Dedifferentiated amniotic fluid mesenchymal stem cell (primary cell): ENCODE measurements at regions not wholly inside any gene's neighbourhood (a gene's known extent, or its start where the extent isn't known, plus 50 kb on each side); places are given as distances from the start of the nearest gene placed in this dataset.
A peak's percentile ranks its signal among the peaks of the same experiment; 100 is the strongest.
"Not testable (repeated sequence)": the region's sequence is repeated elsewhere in the genome, so short reads cannot be mapped to it uniquely, and the experiment has no call there.

ENCODE experiments used
- DNase-seq: peaks from one replicate; pipeline ENCODE4 v3.0.0-alpha.2; 2016; ENCODE audit errors: extremely low spot score

DNA sequence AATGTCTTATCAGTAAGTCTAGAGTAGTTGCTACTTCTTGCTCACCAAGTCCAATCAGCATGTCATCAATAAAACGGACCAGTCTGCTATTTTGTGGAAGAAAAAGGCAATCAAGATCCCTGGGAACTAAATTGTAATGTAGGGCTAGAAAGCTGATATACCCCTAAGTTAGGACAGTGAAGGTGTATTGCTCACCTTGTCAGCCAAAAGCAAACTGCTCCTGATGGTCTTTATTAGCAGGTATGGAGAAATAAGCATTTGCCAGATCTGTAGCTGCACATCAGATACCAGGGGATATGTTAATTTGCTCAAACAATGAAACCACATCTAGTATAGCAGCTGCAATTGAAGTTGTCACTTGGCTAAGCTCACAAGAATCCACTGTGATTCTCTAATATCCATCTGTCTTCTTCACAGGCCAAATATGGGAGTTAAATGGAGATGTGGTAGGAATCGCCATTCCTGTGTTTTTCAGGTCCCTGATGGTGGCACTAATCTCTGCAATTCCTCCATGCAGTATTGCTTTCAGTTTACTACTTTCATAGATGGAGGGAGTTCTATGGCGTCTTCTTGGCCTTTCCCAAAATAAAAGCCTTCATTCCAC lies 75.0 kb downstream of the TMEM237 start:
- DNase-seq, result no peak

DNA sequence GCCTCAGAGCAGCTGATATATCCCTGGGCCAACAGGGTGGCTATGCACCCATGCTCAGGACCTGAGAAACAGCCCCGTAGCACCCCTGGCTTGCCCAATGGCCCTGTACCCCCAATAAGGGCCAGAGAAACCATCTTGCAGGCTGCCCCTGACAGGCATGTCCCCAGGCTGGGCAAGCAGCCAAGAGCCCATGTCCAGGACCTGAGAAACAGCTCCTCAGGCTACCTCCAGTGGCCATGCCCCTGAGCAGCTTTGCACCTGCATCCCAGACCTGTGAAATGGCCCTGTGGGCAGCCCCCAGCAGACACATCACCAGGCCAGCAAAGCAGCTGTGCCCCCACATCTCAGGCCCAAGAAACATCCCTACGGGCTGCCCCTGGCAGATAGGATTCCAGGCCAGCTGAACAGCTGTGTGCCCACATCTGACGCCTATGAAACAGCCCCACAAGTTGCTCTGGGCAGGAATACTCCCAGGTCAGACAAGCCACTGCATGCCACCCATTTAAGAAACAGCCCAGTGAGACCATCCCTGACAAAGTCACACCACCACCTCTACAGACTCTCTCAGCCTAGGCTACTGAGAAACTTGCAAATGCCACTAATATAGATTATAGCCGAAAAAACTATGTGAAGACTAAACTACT lies 84.1 kb downstream of the TMEM237 start:
- no peak for DNase-seq

DNA sequence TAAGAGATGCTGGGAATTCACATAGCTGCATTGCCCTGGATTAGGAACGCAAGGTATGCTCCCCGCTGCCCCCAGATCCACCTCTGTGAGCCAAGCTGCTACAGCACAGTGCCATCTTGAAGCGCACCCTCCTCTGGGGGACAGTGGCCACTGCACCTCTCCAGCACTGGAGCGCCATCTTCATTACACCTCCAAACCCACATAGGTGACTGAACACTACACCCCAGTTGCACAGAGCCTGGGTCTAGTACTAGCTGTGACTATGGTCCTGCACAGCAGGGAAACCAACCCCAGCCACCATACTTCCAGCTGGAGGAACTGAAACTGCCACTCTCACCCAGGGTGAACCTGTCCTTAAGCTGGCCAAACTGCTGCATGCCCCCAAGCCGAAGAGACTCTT lies 84.6 kb downstream of the TMEM237 start:
- no peak for DNase-seq

DNA sequence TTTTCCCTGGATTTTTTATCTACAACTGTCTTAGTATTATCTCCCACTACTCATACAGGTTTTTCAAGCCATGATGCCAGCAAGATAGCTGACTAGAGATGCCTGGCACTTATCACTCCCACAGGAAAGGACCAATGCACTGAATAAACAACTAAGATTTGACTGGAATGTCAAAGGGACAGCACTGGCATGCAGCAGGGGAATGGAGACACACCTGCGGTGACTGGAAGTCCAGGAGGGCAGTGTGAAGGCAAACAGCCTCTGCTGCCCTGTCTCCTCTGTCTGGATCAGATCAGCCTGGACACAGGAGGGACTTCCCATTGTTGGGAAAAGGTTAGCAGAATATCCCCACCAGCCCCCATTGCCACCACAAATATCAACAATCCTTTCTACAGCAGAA lies 85.1 kb downstream of the TMEM237 start:
- DNase-seq, result no peak

DNA sequence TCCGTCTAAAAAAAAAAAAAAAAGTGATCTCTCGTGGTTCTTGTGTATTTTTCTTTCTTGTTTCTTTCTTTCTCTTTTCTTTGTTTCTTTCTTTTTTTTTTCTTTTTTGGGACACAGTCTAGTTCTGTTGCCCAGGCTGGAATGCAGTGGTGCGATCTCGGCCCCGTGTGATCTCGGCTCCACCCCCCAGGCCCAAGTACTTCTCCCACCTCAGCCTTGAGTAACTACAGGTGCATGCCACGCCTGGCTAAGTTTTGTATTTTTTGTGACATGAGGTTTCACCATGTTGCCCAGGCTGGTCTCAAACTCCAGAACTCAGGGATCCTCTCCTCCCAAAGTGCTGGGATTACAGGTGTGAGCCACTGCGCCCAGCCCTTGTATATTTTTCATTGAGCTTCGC lies 91.4 kb downstream of the TMEM237 start:
- DNase-seq, result no peak

DNA sequence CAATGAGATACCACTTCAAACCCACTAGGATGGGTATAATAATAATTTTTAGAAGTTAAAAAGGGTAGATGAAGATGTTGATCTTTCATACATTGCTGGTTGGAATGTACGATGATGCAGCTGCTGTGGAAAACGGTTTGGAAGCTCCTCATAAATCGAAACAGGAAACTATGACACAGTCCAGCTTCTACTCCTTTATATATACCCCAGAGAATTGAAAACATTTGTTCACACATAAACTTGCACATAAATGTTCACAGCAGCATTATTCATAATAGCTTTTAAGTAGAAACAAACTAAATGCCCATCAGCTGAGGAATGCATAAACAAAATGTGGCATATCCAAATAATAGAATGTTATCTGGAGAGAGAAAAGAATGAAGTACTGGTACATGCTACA lies 95.0 kb downstream of the STRADB start:
- DNase-seq, result peak; percentile 31

DNA sequence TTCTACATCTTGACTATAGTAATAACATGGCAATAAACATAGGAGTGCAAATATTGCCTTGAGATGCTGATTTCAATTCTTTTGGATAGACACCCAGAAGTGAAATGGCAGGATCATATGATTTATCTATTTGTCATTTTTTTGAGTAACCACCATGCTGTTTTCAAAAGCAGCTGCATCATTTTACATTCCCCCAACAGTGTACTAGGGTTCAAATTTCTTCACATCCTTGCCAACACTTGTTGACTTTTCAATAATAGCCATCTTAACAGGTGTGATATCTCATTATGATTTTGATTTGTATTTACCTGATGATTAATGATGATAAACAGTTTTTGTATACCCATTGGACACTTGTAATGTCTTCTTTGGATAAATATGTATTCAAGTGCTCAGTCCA lies 90.8 kb downstream of the STRADB start:
- no peak for DNase-seq

DNA sequence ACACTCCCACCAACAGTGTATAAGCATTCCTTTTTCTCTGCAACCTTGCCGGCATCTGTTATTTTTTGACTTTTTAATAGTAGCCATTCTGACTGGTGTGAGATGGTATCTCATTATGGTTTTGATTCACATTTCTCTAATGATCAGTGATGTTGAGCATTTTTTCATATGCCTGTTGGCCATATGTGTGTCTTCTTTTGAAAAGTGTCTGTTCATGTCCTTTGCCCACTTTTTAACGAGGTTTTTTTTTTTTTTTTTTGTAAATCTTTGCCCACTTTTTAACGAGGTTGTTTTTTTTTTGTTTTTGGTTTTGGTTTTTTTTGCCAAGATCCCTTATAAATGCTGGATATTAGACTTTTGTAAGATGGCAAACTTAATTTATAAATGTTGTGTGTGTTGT lies 87.7 kb downstream of the STRADB start:
- DNase-seq, result not testable (repeated sequence)

DNA sequence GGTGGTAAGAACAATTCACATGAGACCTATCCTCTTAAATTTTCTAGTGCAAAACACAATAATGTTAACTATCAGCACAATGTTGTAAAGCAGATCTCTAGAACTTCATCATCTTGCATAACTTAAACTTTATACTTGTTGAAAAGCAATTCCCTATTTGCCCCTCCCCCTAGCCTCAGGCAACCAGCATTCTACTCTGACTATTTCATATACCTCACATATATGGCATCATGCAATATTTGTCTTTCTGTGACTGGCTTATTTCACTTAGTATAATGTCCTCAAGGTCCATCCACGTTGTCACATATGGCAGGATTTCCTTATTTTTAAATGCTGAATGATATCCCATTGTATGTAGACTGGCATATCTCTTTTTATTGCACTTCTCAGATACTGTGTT lies 86.5 kb downstream of the STRADB start:
- no peak for DNase-seq

DNA sequence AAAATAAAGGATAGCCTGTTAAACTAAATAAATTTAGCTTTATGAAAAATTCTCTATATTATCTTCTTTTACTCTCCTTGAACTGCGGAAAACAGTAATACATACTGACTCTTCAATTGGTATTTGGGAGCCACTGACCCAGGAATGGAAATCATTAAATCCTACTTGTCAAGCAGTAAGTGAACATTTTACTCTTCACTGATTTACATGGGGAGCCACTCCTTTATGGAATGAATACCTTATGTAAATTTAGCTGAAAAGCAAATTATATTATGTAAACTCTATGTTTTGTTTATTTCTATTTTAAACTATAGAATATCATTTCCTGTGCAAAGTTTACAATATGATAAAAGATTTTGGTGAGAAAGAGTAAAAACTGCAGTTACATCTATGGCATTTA lies 85.2 kb downstream of the STRADB start:
- no peak for DNase-seq

DNA sequence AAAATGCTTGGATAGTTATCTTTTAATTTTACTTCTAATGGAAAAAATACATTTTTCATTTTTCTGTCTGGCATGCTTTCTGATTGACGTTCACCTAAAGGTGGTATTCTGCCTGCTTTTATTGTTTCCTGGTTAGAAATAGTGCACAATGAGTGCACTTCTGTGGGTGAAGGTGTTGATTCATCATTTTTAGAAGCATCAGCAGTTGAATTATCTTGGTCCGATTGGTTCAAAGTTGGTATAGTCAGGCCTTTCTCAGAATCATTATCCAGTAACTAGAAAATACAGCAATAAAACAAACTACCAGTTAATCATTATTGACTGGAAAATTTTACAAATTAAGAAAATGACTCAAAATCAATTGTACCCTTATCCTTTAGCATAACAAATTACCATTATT lies 84.5 kb downstream of the STRADB start:
- DNase-seq, result no peak

DNA sequence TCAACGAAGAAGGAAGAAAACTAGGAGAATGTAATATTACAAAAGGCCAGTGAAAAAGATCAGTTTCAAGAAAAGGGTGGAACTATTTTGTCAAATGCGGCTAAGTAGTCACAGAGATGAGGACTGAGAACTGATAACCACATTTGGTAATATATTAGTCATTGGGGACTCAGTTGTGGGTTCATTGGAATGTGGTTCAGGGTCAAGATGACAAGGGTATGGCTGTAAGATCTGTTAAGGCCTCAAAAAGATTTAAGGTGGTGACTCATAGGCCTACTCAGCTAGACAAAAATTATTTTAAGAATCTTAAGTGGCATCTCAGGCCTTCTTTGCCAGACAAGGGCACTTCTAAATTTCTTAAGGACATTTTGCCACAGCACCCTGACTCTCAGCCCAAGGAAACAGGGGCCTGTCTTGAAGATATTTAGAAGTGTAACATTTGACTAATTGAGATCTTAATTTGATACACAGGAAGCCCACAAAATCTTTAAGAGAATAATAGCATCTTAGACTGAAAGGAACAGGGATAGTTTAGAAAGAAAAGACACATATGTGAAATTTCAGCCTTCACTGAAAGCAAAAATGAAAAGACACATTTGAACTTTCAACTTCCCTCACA lies 81.3 kb downstream of the STRADB start:
- DNase-seq, result no peak
